ENCODE measurements at regions not wholly inside any gene's neighbourhood (a gene's known extent, or its start where the extent isn't known, plus 50 kb on each side); places are given as distances from the start of the nearest gene placed in this dataset.
A peak's percentile ranks its signal among the peaks of the same experiment; 100 is the strongest.

DNA sequence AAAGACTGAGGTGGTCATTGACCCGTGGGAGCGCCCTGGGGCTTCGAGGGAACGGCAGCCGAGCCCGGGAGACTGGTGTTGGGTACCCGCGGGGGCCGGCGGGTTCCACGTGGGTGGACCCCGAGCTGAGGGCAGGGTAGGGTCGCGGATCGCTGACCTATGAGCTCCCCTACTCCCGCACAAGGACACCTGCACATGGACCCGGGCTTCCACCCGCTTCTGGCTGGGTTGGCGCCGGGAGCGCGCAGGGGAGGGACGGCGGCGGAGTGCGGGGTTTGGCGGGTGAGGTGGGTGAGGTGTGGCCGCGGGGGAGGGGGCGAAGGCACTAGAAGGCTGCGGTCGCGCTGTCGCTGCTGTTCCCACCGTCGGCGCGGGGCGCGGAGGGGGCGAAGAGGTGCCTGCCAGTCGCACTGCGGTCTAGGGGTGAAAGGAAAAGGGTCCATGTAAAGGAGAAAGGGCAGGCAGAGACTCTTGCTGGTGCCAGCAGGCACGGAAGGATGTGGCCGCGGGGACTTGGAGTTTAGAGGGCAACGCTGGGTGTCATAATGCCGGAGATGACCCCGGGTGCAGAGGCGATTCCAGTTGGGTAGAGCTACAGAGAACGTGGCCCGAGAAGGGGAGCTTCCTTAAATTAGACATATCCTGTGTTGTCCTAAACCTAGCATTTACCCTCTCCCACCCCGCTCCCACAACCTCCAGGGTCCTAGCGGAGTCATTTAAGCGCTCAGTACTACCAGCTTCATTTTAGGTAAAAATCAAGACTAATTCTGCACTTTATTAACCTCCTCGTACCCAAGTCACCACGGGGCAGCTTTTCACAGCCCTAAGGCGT, 245.9 kb upstream of the TOPAZ1 start:
- Histone ChIP-seq H3K4me3 (ENCODE audit: insufficient read depth, low read length) (peak overlapping the region; percentile 81), H4K20me1 (ENCODE audit: insufficient read depth, low read length) (no peaks in the 10 kb centered on the region), H3K27me3 (ENCODE audit: insufficient read depth, low read length) (peaks cover 51% of the 10 kb centered on the region), H3K79me2 (ENCODE audit: insufficient read depth, low read length) (peaks cover 8% of the 10 kb centered on the region), H3K4me2 (ENCODE audit: insufficient read depth, low read length) (peak overlapping the region; percentile 86), H2AFZ (ENCODE audit: low read length) (peak overlapping the region; percentile 80), H3K4me1 (ENCODE audit: insufficient read depth, low read length) (peaks cover 25% of the 10 kb centered on the region), H3K9me3 (ENCODE audit: low read depth, low read length) (no peaks in the 10 kb centered on the region), H3K27ac (ENCODE audit: low read depth, low read length) (no peak overlapping the region), H3K36me3 (ENCODE audit: insufficient read depth, low read length) (no peaks in the 10 kb centered on the region)
- peak; percentile 76 for DNase-seq (ENCODE audit: insufficient read length, low spot score, missing footprints)
- TF ChIP-seq, protein P1, sequence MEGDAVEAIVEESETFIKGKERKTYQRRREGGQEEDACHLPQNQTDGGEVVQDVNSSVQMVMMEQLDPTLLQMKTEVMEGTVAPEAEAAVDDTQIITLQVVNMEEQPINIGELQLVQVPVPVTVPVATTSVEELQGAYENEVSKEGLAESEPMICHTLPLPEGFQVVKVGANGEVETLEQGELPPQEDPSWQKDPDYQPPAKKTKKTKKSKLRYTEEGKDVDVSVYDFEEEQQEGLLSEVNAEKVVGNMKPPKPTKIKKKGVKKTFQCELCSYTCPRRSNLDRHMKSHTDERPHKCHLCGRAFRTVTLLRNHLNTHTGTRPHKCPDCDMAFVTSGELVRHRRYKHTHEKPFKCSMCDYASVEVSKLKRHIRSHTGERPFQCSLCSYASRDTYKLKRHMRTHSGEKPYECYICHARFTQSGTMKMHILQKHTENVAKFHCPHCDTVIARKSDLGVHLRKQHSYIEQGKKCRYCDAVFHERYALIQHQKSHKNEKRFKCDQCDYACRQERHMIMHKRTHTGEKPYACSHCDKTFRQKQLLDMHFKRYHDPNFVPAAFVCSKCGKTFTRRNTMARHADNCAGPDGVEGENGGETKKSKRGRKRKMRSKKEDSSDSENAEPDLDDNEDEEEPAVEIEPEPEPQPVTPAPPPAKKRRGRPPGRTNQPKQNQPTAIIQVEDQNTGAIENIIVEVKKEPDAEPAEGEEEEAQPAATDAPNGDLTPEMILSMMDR (IDR thresholded peaks at IDR 0.05; ENCODE audit: extremely low read depth, low read depth, low read length), result no peak

DNA sequence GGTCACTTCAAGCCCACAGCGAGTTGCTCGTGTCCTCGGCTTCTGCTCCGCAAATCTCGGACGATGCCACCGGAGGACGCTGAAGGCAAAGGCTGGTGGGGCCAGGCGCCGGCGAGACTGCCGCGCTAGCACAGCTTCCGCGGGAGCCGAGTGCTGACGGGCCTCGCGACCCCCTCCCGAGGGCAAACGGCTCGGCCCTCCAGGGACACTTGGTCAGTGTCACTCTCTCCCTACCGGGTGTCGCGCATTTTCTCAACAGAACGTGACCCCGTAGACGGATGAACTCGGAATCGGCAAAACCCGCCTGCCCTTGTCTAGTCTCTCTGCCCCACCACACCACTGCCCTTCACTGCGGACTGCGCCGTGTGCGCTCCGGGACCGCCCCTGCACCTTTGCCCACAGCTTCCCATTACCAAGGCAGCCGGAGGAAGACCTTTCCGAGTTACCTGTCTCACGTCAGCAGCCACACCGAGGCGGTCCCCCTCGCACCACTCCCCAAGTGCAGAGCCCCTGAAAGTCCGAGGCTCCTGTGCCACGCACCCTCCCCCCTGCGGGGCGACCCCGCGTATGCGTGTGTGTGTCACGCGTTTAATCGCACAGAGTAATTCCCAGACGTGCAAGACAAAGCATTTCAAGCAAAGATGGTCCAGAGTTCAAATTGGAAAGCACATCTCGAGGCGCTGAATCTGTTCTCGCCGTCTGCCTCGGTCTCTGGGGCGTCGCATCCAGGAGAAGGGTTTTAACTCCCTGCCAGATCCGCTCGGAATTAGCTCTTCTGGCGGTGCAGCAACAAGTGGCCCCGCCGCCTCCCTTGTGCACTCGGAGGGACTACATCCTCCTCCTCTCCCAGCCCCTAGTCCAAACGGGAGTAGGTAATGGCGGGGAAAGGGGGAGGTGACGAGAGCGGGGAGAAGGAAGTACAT, 245.0 kb upstream of the TOPAZ1 start:
- Histone ChIP-seq H2AFZ (ENCODE audit: low read length) (peak overlapping the region; percentile 92), H3K4me3 (ENCODE audit: insufficient read depth, low read length) (peak overlapping the region; percentile 81), H3K9me3 (ENCODE audit: low read depth, low read length) (no peaks in the 10 kb centered on the region), H3K79me2 (ENCODE audit: insufficient read depth, low read length) (peaks cover 15% of the 10 kb centered on the region), H3K4me2 (ENCODE audit: insufficient read depth, low read length) (peak overlapping the region; percentile 86), H3K27ac (ENCODE audit: low read depth, low read length) (no peak overlapping the region), H4K20me1 (ENCODE audit: insufficient read depth, low read length) (no peaks in the 10 kb centered on the region), H3K36me3 (ENCODE audit: insufficient read depth, low read length) (no peaks in the 10 kb centered on the region), H3K27me3 (ENCODE audit: insufficient read depth, low read length) (peaks cover 51% of the 10 kb centered on the region), H3K4me1 (ENCODE audit: insufficient read depth, low read length) (peaks cover 25% of the 10 kb centered on the region)
- peak; percentile 93 for DNase-seq (ENCODE audit: insufficient read length, low spot score, missing footprints)
- TF ChIP-seq, protein P1 (IDR thresholded peaks at IDR 0.05; ENCODE audit: extremely low read depth, low read depth, low read length), result peak; percentile 13

DNA sequence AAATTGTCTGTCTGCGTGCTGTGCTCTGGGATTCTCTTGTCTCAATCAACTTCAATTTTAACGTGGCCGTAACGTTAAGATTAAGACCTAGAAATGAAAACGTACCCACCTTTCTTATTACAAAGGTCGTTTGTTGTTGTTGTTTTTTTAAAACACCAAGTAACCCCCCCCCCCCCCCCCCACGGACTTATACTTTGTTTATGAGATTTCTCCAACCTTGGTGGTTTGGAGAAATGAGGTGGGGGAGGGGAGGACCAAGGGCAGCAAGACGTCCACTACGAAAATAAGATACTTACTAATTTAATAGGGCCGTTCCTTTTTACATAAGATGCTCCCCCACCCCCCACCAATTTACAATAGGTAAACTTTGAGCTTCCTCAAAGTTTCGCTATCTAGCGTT, 244.4 kb upstream of the TOPAZ1 start:
- peaks cover 21% of the 10 kb centered on the region for H3K79me2 ChIP-seq (ENCODE audit: insufficient read depth, low read length)
- peak overlapping the region; percentile 92 for H2AFZ ChIP-seq (ENCODE audit: low read length)
- H4K20me1 ChIP-seq (ENCODE audit: insufficient read depth, low read length), result no peaks in the 10 kb centered on the region
- peaks cover 25% of the 10 kb centered on the region for H3K4me1 ChIP-seq (ENCODE audit: insufficient read depth, low read length)
- H3K4me2 ChIP-seq (ENCODE audit: insufficient read depth, low read length), result peak overlapping the region; percentile 86
- TF ChIP-seq, protein P1 (IDR thresholded peaks at IDR 0.05; ENCODE audit: extremely low read depth, low read depth, low read length), result no peak
- H3K4me3 ChIP-seq (ENCODE audit: insufficient read depth, low read length), result peak overlapping the region; percentile 81
- H3K9me3 ChIP-seq (ENCODE audit: low read depth, low read length), result no peaks in the 10 kb centered on the region
- DNase-seq (ENCODE audit: insufficient read length, low spot score, missing footprints), result peak; percentile 52
- H3K27ac ChIP-seq (ENCODE audit: low read depth, low read length), result no peak overlapping the region
- peaks cover 51% of the 10 kb centered on the region for H3K27me3 ChIP-seq (ENCODE audit: insufficient read depth, low read length)
- no peaks in the 10 kb centered on the region for H3K36me3 ChIP-seq (ENCODE audit: insufficient read depth, low read length)

Data from osteoblast (primary cell).